Memory B cell (primary cell): ENCODE measurements at regions not wholly inside any gene's neighbourhood (a gene's known extent, or its start where the extent isn't known, plus 50 kb on each side); places are given as distances from the start of the nearest gene placed in this dataset.
"Not testable (repeated sequence)": the region's sequence is repeated elsewhere in the genome, so short reads cannot be mapped to it uniquely, and the experiment has no call there.

Experiments used
- ATAC-seq: fragments of 150-1000 bp; cut with Tn5 transposase; 2 replicates; pipeline ENCODE4 v1.10.0; 2021; ENCODE audit warnings: low read depth, mild to moderate bottlenecking, moderate library complexity
- DNase-seq, 2 donors: peaks; one replicate each; pipeline ENCODE4 v3.0.0; 2022; ENCODE audit warnings: low spot score in 2 of 2
- H3K27ac Mint-ChIP-seq: one replicate; pipeline ENCODE4 v1.8.0; 2022; ENCODE audit warnings: mild to moderate bottlenecking, moderate library complexity, mixed read lengths
- H3K27me3 Mint-ChIP-seq: one replicate; pipeline ENCODE4 v1.8.0; 2022; ENCODE audit warnings: mixed read lengths
- H3K36me3 Mint-ChIP-seq: one replicate; pipeline ENCODE4 v1.8.0; 2022; ENCODE audit warnings: mild to moderate bottlenecking, mixed read lengths
- H3K4me1 Mint-ChIP-seq: one replicate; pipeline ENCODE4 v1.8.0; 2022; ENCODE audit warnings: mixed read lengths
- H3K4me3 Mint-ChIP-seq: one replicate; pipeline ENCODE4 v1.8.0; 2022; ENCODE audit warnings: mild to moderate bottlenecking, moderate library complexity, mixed read lengths
- H3K9me3 Mint-ChIP-seq: one replicate; pipeline ENCODE4 v1.8.0; 2022; ENCODE audit warnings: mixed read lengths

- peaks cover 11% of the 10 kb centered on the region for H3K4me1 Mint-ChIP-seq
- H3K9me3 Mint-ChIP-seq: no peaks in the 10 kb centered on the region
- H3K36me3 Mint-ChIP-seq: no peaks in the 10 kb centered on the region
- no peak for DNase-seq
- no peak overlapping the region for H3K27ac Mint-ChIP-seq
- ATAC-seq: no peak
- H3K27me3 Mint-ChIP-seq: peaks cover 4% of the 10 kb centered on the region
- no peak overlapping the region for H3K4me3 Mint-ChIP-seq
Measured at GRCh38 chr12:22796941-22797630, 172.1 kb downstream of the ETNK1 start.

- H3K4me1 Mint-ChIP-seq: peaks cover 11% of the 10 kb centered on the region
- DNase-seq (no peak), ATAC-seq (no peak)
- H3K27me3 Mint-ChIP-seq: no peaks in the 10 kb centered on the region
- H3K9me3 Mint-ChIP-seq: no peaks in the 10 kb centered on the region
- no peaks in the 10 kb centered on the region for H3K36me3 Mint-ChIP-seq
- no peak overlapping the region for H3K27ac Mint-ChIP-seq
- H3K4me3 Mint-ChIP-seq: no peak overlapping the region
Measured at GRCh38 chr12:22797701-22798100, 172.7 kb downstream of the ETNK1 start.

- Mint-ChIP-seq H3K27ac (no peak overlapping the region), H3K4me1 (peaks cover 11% of the 10 kb centered on the region), H3K4me3 (no peak overlapping the region), H3K27me3 (no peaks in the 10 kb centered on the region), H3K36me3 (no peaks in the 10 kb centered on the region), H3K9me3 (no peaks in the 10 kb centered on the region)
- DNase-seq: no peak
- no peak for ATAC-seq
Measured at GRCh38 chr12:22798116-22798515, 173.1 kb downstream of the ETNK1 start.

- Mint-ChIP-seq H3K9me3 (no peaks in the 10 kb centered on the region), H3K36me3 (no peaks in the 10 kb centered on the region), H3K4me1 (peaks cover 11% of the 10 kb centered on the region), H3K4me3 (no peak overlapping the region), H3K27ac (no peak overlapping the region), H3K27me3 (no peaks in the 10 kb centered on the region)
- ATAC-seq (no peak), DNase-seq (no peak)
Measured at GRCh38 chr12:22799503-22799902, 174.5 kb downstream of the ETNK1 start.

GRCh38 chr12:22800332-22800731 is 175.4 kb downstream of the ETNK1 start:
- ATAC-seq (no peak), DNase-seq (no peak)
- Mint-ChIP-seq H3K9me3 (no peaks in the 10 kb centered on the region), H3K27me3 (no peaks in the 10 kb centered on the region), H3K4me1 (peaks cover 11% of the 10 kb centered on the region), H3K27ac (no peak overlapping the region), H3K36me3 (no peaks in the 10 kb centered on the region), H3K4me3 (no peak overlapping the region)

GRCh38 chr12:22802883-22803630 is 178.1 kb downstream of the ETNK1 start:
- no peak for ATAC-seq
- DNase-seq: no peak
- Mint-ChIP-seq H3K4me1 (peaks cover 11% of the 10 kb centered on the region), H3K9me3 (no peaks in the 10 kb centered on the region), H3K36me3 (no peaks in the 10 kb centered on the region), H3K4me3 (no peak overlapping the region), H3K27me3 (no peaks in the 10 kb centered on the region), H3K27ac (no peak overlapping the region)

GRCh38 chr12:22803725-22804124 is 178.8 kb downstream of the ETNK1 start:
- ATAC-seq: no peak
- no peak overlapping the region for H3K27ac Mint-ChIP-seq
- H3K27me3 Mint-ChIP-seq: peaks cover under 1% of the 10 kb centered on the region
- peaks cover 11% of the 10 kb centered on the region for H3K4me1 Mint-ChIP-seq
- no peak for DNase-seq
- H3K4me3 Mint-ChIP-seq: no peak overlapping the region
- H3K9me3 Mint-ChIP-seq: no peaks in the 10 kb centered on the region
- H3K36me3 Mint-ChIP-seq: no peaks in the 10 kb centered on the region

GRCh38 chr12:22808860-22809259 is 183.9 kb downstream of the ETNK1 start:
- no peak for DNase-seq
- H3K27me3 Mint-ChIP-seq: peaks cover 5% of the 10 kb centered on the region
- H3K9me3 Mint-ChIP-seq: no peaks in the 10 kb centered on the region
- H3K36me3 Mint-ChIP-seq: no peaks in the 10 kb centered on the region
- H3K4me3 Mint-ChIP-seq: no peak overlapping the region
- ATAC-seq: no peak
- H3K4me1 Mint-ChIP-seq: no peaks in the 10 kb centered on the region
- no peak overlapping the region for H3K27ac Mint-ChIP-seq

- H3K27me3 Mint-ChIP-seq: peaks cover 5% of the 10 kb centered on the region
- H3K36me3 Mint-ChIP-seq: no peaks in the 10 kb centered on the region
- no peak overlapping the region for H3K27ac Mint-ChIP-seq
- no peak for ATAC-seq
- H3K4me1 Mint-ChIP-seq: no peaks in the 10 kb centered on the region
- DNase-seq: no peak
- H3K4me3 Mint-ChIP-seq: no peak overlapping the region
- H3K9me3 Mint-ChIP-seq: no peaks in the 10 kb centered on the region
Measured at GRCh38 chr12:22810036-22810435, 185.1 kb downstream of the ETNK1 start.

GRCh38 chr12:22812531-22812930 is 187.6 kb downstream of the ETNK1 start:
- ATAC-seq (no peak), DNase-seq (no peak)
- no peaks in the 10 kb centered on the region for H3K4me1 Mint-ChIP-seq
- no peak overlapping the region for H3K27ac Mint-ChIP-seq
- no peaks in the 10 kb centered on the region for H3K36me3 Mint-ChIP-seq
- H3K27me3 Mint-ChIP-seq: peaks cover 5% of the 10 kb centered on the region
- no peaks in the 10 kb centered on the region for H3K9me3 Mint-ChIP-seq
- H3K4me3 Mint-ChIP-seq: no peak overlapping the region

GRCh38 chr12:22821985-22822384 is 197.0 kb downstream of the ETNK1 start:
- ATAC-seq: no peak
- peaks cover 4% of the 10 kb centered on the region for H3K9me3 Mint-ChIP-seq
- no peaks in the 10 kb centered on the region for H3K36me3 Mint-ChIP-seq
- no peak overlapping the region for H3K4me3 Mint-ChIP-seq
- H3K27me3 Mint-ChIP-seq: no peaks in the 10 kb centered on the region
- DNase-seq: no peak
- no peak overlapping the region for H3K27ac Mint-ChIP-seq
- H3K4me1 Mint-ChIP-seq: no peaks in the 10 kb centered on the region

GRCh38 chr12:22826026-22826425 is 201.1 kb downstream of the ETNK1 start:
- no peaks in the 10 kb centered on the region for H3K4me1 Mint-ChIP-seq
- H3K27me3 Mint-ChIP-seq: peaks cover 3% of the 10 kb centered on the region
- H3K36me3 Mint-ChIP-seq: no peaks in the 10 kb centered on the region
- no peak overlapping the region for H3K4me3 Mint-ChIP-seq
- DNase-seq: no peak
- H3K9me3 Mint-ChIP-seq: peaks cover 4% of the 10 kb centered on the region
- no peak overlapping the region for H3K27ac Mint-ChIP-seq
- no peak for ATAC-seq

- not testable (repeated sequence) for ATAC-seq, DNase-seq, H3K4me3 Mint-ChIP-seq, H3K27ac Mint-ChIP-seq, H3K27me3 Mint-ChIP-seq, H3K36me3 Mint-ChIP-seq, H3K9me3 Mint-ChIP-seq, H3K4me1 Mint-ChIP-seq
Measured at GRCh38 chr12:22826446-22826981, 201.5 kb downstream of the ETNK1 start.

GRCh38 chr12:22828066-22828465 is 203.1 kb downstream of the ETNK1 start:
- Mint-ChIP-seq H3K4me3 (no peak overlapping the region), H3K36me3 (no peaks in the 10 kb centered on the region), H3K27ac (no peak overlapping the region), H3K27me3 (peaks cover 3% of the 10 kb centered on the region), H3K9me3 (no peaks in the 10 kb centered on the region), H3K4me1 (no peaks in the 10 kb centered on the region)
- ATAC-seq: no peak
- DNase-seq: no peak
